A673 (cell line): ENCODE measurements at regions not wholly inside any gene's neighbourhood (a gene's known extent, or its start where the extent isn't known, plus 50 kb on each side); places are given as distances from the start of the nearest gene placed in this dataset.

ENCODE experiments used
- EZH2 ChIP-seq: fragments of 200-600 bp; sonication (generic); IDR thresholded peaks from 2 replicates; pipeline ENCODE4 v1.6.1; 2017; ENCODE audit warnings: borderline replicate concordance, low read depth, mild to moderate bottlenecking, mixed read lengths, antibody characterized with exemption, low read length; ENCODE audit not compliant: poor library complexity, severe bottlenecking
- TF ChIP-seq, protein P1 (sequence below): fragments of 300-800, 200-600 bp; sonication (generic); conservative IDR thresholded peaks from 2 replicates; pipeline ENCODE4 v1.5.1; 2017; ENCODE audit warnings: low read depth, mild to moderate bottlenecking, antibody characterized with exemption, low read length, moderate library complexity, mixed read lengths

DNA sequence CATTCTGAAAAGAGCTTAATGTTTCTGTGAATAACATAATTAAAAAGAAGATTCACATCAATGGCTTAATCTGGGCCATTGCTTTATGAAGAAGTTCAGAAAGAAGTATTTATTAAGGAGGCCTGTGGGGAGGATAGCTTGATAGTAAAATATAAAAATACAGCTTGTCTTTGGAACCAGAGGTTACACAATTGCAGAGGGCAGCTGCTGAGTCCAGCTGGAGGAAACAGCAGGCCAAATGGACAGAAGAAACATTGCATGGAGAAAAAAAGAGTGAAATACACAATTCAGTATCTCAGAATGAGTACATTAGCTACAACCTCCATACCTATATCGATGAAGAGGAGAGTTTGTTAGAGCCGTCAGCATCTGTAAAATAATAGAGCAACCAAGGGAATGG lies 148.0 kb upstream of the NPY2R start:
- no peak for TF ChIP-seq EZH2
- TF ChIP-seq, protein P1, sequence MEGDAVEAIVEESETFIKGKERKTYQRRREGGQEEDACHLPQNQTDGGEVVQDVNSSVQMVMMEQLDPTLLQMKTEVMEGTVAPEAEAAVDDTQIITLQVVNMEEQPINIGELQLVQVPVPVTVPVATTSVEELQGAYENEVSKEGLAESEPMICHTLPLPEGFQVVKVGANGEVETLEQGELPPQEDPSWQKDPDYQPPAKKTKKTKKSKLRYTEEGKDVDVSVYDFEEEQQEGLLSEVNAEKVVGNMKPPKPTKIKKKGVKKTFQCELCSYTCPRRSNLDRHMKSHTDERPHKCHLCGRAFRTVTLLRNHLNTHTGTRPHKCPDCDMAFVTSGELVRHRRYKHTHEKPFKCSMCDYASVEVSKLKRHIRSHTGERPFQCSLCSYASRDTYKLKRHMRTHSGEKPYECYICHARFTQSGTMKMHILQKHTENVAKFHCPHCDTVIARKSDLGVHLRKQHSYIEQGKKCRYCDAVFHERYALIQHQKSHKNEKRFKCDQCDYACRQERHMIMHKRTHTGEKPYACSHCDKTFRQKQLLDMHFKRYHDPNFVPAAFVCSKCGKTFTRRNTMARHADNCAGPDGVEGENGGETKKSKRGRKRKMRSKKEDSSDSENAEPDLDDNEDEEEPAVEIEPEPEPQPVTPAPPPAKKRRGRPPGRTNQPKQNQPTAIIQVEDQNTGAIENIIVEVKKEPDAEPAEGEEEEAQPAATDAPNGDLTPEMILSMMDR = no peak
